Urinary bladder (tissue), 3 donors: ENCODE measurements at regions not wholly inside any gene's neighbourhood (a gene's known extent, or its start where the extent isn't known, plus 50 kb on each side); places are given as distances from the start of the nearest gene placed in this dataset.

ENCODE experiments used
- DNase-seq: peaks from one replicate; pipeline ENCODE4 v3.0.0-alpha.2; 2015; ENCODE audit errors: extremely low spot score
- H3K27ac ChIP-seq: one replicate; pipeline ENCODE4 v1.5.1; 2013; ENCODE audit warnings: low read depth, mild to moderate bottlenecking, moderate library complexity
- H3K36me3 ChIP-seq: one replicate; pipeline ENCODE4 v1.6.1; 2013; ENCODE audit warnings: mild to moderate bottlenecking, moderate library complexity; ENCODE audit not compliant: insufficient read depth
- H3K4me1 ChIP-seq: one replicate; pipeline ENCODE4 v1.6.1; 2013; ENCODE audit warnings: mild to moderate bottlenecking, moderate library complexity; ENCODE audit not compliant: insufficient read depth
- H3K4me3 ChIP-seq: one replicate; pipeline ENCODE4 v1.5.1; 2013; ENCODE audit warnings: low read depth, low read length
- WGBS: extraction: QIAGEN DNeasy Blood & Tissue Kit; methylation state at CpG from one replicate; pipeline ENCODE4 v1.1.7; 2013; 5-methylcytosine and 5-hydroxymethylcytosine counted together
- donor health status: healthy with polysubstance abuse.
- donor health status: healthy.

DNA sequence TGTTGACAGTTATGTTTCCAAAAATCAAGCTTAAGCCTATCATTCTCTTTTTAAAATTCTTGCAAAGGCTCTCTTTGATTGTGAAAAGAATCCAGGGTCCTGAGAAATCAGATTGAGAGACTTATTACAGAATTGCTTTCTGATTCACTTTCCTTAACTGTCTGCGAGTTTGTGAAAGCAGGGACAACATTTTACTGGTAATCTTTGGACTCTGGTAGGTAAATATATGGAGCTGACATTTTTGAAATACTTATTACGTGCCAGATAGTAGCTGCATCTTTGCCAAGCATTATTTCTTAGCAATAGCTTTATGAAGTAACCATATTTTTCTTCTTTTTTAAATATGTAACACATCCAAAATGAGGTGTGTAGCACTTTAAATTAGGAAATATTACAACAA lies 570.9 kb downstream of the CMPK2 start:
- Histone ChIP-seq H3K36me3 (no peaks in the 10 kb centered on the region), H3K4me1 (no peaks in the 10 kb centered on the region), H3K4me3 (no peak overlapping the region), H3K27ac (no peak overlapping the region)
- WGBS, result 71% methylated on average over 2 of the region's 2 CpGs
- DNase-seq, result no peak

DNA sequence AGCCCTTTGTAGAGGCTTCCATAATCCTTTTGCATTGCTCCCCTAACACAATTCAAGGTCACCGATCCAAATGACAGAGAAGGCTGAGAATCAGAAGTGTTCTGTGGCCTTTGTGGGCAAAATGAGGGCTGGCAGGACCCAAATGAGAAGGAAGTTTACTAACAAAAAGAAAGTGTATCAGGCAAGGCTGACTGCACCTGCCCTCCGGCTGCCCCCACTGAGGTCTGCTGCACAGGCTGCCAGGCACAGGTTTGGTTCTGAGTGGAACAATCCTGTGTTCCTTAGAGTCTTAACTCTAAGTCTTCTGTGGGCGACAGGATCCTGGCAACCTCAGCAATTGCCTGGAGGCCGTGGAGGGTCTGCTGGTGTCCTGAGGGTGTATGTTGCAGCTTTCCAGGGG lies 568.5 kb downstream of the CMPK2 start:
- Histone ChIP-seq H3K4me3 (no peak overlapping the region), H3K36me3 (no peaks in the 10 kb centered on the region), H3K4me1 (no peaks in the 10 kb centered on the region), H3K27ac (no peak overlapping the region)
- no peak for DNase-seq
- WGBS, result 89% methylated on average over 4 of the region's 4 CpGs

DNA sequence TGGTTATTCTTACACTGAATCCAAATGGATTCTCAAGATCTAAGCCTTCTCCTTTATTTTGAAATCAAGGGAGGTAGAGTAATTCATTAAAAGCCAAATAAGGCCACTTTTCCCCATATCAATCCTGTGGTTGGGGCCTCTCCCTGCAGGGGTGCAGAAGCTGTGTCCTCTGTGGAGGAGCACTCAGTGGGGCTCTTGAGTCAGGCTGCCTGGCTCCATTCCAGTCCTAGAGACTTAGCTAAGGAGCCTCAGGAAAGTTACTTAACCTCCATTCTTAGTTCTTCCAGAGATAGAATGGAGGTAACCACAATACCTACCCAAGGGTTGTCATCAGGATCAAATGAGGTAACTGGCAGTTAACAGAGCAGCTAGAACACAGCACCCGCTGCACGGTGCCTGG lies 564.3 kb downstream of the CMPK2 start:
- no peak for DNase-seq
- Histone ChIP-seq H3K36me3 (no peaks in the 10 kb centered on the region), H3K4me3 (no peak overlapping the region), H3K27ac (no peak overlapping the region), H3K4me1 (no peaks in the 10 kb centered on the region)
- WGBS, result 92% methylated on average over 2 of the region's 2 CpGs

DNA sequence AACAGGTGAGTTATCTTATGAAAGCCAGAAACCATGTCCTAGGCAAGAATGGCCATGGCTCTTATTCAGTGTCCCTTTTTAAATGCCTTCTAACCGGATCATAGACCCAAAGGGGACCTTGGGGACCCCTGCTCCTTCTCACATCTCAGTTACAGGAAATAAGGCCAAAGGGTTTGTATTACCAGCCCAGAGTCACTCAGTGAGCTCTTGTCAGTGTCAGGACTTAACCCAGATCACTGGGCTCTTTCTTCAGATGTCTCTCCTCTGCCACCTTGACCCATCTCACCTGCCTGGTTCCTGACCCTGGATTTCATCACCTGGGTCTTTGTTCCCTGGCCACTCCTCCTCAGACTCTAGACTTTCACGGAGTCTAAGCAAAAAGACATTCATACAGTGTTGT lies 556.7 kb downstream of the CMPK2 start:
- H3K36me3 ChIP-seq, result no peaks in the 10 kb centered on the region
- 87% methylated on average over 2 of the region's 2 CpGs for WGBS

GRCh38 chr2:6309415-6310255 lies 556.1 kb downstream of the CMPK2 start:
- no peak for DNase-seq
- WGBS, result 69% methylated on average over 9 of the region's 9 CpGs
- Histone ChIP-seq H3K36me3 (no peaks in the 10 kb centered on the region), H3K4me1 (no peaks in the 10 kb centered on the region), H3K27ac (no peak overlapping the region), H3K4me3 (no peak overlapping the region)

More for the DNA sequence above, 556.7 kb downstream of the CMPK2 start:
- Histone ChIP-seq H3K4me1 (no peaks in the 10 kb centered on the region), H3K27ac (no peak overlapping the region), H3K4me3 (no peak overlapping the region)
- no peak for DNase-seq

DNA sequence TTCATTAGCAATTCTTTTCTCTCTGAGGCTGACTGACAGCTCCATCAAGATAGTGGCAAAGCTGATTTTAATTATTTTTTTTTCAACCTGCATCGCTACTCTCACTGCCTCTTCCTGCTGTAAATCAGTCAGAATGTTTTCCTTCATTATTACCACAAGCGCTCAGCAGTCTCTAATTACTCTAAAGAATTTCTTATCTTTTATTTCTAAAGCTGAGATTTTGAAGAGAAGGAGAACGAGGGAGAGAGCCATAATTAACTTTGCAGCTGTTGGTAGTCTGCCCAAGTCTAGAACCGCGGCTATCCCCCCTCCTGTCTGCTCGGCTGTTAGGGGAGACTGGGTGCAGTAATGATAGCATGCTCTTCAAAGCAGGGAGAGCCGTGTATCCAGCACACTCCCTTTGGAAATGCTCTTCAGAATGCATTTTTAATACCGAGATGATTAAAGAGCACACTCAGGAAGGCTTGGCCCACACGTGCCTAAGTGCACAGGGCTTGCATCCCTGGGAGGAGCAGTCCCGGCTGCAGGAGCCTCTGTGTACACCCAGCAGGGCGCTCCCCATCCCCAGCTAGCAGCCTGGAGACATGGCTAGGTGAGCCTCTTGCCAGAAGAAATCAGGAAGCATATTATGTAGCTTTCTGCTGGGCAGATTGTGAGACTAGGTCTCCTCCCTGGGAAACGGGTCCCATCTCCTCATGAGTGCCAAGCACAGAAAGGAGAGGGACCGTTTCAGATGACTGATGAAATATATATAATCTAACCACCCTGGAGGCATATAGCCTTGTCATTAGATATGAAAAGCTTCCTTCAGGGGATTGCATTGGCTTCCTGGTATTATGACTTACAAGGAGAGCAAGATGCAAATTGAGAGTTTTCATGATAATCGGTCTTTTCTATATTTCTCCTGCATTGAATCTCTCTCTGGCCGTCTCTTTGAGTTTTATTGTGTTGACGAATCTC lies 555.2 kb downstream of the CMPK2 start:
- Histone ChIP-seq H3K36me3 (no peaks in the 10 kb centered on the region), H3K4me1 (no peaks in the 10 kb centered on the region), H3K4me3 (no peak overlapping the region), H3K27ac (no peak overlapping the region)
- no peak for DNase-seq
- 34% methylated on average over 16 of the region's 16 CpGs for WGBS

DNA sequence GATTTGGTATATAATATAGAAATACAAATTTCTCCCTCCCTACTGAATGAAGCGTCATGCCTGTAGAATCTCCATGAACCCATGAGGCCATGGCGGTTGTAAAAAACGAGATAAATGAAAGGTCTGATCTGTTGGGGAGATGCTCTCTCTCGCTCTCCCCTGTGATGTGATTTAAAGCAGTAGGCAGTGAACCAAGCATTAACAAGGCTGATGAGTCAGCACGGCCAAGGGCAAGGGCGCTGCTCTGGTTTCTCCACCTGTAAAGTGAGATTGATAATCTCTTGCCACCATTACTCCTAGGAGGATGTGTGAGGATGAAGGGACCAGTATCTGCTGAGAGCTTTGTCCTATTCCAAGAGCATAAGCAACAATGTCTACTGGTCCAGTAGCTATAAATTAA lies 553.3 kb downstream of the CMPK2 start:
- 87% methylated on average over 6 of the region's 6 CpGs for WGBS
- no peak overlapping the region for H3K27ac ChIP-seq

GRCh38 chr2:6314218-6314960 lies 551.3 kb downstream of the CMPK2 start:
- H3K36me3 ChIP-seq, result no peaks in the 10 kb centered on the region
- no peak for DNase-seq
- H3K4me3 ChIP-seq, result no peak overlapping the region
- no peaks in the 10 kb centered on the region for H3K4me1 ChIP-seq
- H3K27ac ChIP-seq, result no peak overlapping the region
- 42% methylated on average over 4 of the region's 4 CpGs for WGBS

More for the DNA sequence above, 553.3 kb downstream of the CMPK2 start:
- Histone ChIP-seq H3K36me3 (no peaks in the 10 kb centered on the region), H3K4me1 (no peaks in the 10 kb centered on the region), H3K4me3 (no peak overlapping the region)
- no peak for DNase-seq

DNA sequence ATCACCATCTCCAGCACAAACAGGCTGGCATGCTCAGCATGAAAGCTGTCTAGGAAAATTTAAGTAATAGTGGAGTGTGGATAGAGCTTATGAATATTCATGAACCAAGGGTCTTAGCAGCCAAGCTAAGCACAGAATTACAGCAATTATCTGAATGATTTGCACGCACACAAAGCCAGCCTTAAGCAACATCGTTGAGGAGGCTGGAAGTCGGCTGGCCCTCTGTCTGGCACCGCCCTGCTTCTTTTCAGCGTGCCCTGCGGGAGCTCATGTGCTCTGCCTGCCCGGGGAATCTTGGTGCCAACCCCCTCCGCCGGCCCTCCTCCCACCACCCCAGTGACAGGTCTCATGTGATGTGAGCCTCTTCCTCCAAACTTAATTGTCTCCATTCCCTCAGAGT lies 540.1 kb downstream of the CMPK2 start:
- Histone ChIP-seq H3K4me1 (no peaks in the 10 kb centered on the region), H3K4me3 (no peak overlapping the region), H3K36me3 (no peaks in the 10 kb centered on the region), H3K27ac (no peak overlapping the region)
- DNase-seq, result no peak
- WGBS, result 73% methylated on average over 9 of the region's 9 CpGs

DNA sequence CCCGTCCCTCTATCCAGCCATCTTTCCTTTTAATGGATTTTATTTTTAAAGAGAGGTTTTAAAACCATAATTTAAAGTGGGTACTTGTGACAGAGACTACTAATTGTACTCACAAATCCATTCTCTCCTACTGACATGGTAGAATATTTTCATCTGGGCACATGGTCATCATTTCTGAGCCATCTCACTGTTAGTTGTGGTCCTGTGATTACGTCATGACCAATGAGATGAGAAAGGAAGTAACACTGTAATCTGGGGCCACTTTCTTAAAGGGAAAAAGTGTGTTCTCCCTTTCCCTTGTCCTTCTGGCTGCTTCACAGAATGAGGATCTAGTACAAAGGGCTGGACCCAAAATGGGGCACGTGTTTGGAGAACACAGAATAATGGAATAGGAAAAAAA lies 538.7 kb downstream of the CMPK2 start:
- Histone ChIP-seq H3K27ac (no peak overlapping the region), H3K36me3 (no peaks in the 10 kb centered on the region), H3K4me1 (no peaks in the 10 kb centered on the region), H3K4me3 (no peak overlapping the region)
- DNase-seq, result no peak
- WGBS, result 87% methylated on average over 3 of the region's 3 CpGs

- Histone ChIP-seq H3K4me3 (no peak overlapping the region), H3K4me1 (no peaks in the 10 kb centered on the region), H3K27ac (no peak overlapping the region), H3K36me3 (no peaks in the 10 kb centered on the region)
- 74% methylated on average over 5 of the region's 5 CpGs for WGBS
- no peak for DNase-seq
Observed at GRCh38 chr2:6336752-6337471, 528.8 kb downstream of the CMPK2 start.

GRCh38 chr2:6337472-6337820 lies 528.3 kb downstream of the CMPK2 start:
- 28% methylated on average over 8 of the region's 8 CpGs for WGBS
- no peak overlapping the region for H3K4me3 ChIP-seq
- no peaks in the 10 kb centered on the region for H3K36me3 ChIP-seq
- no peak overlapping the region for H3K27ac ChIP-seq
- H3K4me1 ChIP-seq, result no peaks in the 10 kb centered on the region
- no peak for DNase-seq

DNA sequence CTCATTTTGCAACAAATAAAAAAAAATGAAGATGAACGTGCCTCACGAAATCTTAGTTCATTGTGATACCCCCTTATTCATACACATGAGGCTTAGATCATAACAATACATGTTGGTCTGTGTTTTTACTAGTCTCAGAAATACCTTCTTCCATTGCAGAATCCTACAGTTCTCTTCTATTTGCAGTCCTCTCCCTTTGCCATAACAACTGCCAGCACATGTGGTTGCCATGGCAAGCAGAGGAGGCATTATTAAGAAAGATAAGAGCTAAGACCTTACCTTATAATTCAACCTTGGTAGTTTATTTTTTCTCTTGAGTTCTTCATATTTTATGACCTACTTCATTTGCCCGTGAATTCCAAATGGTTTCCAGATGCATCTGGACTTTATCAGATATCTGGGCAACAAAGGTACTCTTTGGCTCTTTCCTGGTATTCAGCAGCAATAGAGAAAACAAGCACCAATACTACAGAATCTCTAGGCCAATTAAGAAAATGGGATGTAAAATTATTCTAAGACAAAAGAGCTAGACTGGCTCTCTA lies 524.0 kb downstream of the CMPK2 start:
- 43% methylated on average over 3 of the region's 3 CpGs for WGBS
- Histone ChIP-seq H3K4me1 (no peaks in the 10 kb centered on the region), H3K27ac (no peak overlapping the region), H3K4me3 (no peak overlapping the region), H3K36me3 (no peaks in the 10 kb centered on the region)
- no peak for DNase-seq
